NCI-H2171 treated with DMSO at 0.1 percent for 48 hours (cell line): ENCODE measurements at regions not wholly inside any gene's neighbourhood (a gene's known extent, or its start where the extent isn't known, plus 50 kb on each side); places are given as distances from the start of the nearest gene placed in this dataset.
"Not testable (repeated sequence)": the region's sequence is repeated elsewhere in the genome, so short reads cannot be mapped to it uniquely, and the experiment has no call there.

Experiments used
- DNase-seq: peaks from one replicate; lab custom pipeline; 2025; lab: John Stamatoyannopoulos, UW

- DNase-seq: no peak
Measured at GRCh38 chr10:118805146-118805545, 50.4 kb upstream of the CACUL1 start.

- DNase-seq: no peak
Measured at GRCh38 chr10:118807512-118808305, 52.9 kb upstream of the CACUL1 start.

GRCh38 chr10:118808601-118809356 lies 54.0 kb upstream of the CACUL1 start:
- DNase-seq: no peak

- DNase-seq: no peak
Measured at GRCh38 chr10:118809357-118810220, 54.8 kb upstream of the CACUL1 start.

GRCh38 chr10:118810796-118811505 lies 56.2 kb upstream of the CACUL1 start:
- DNase-seq: no peak

- no peak for DNase-seq
Measured at GRCh38 chr10:118811675-118812392, 57.1 kb upstream of the CACUL1 start.

- no peak for DNase-seq
Measured at GRCh38 chr10:118812393-118812740, 57.6 kb upstream of the CACUL1 start.

GRCh38 chr10:118813001-118813400 lies 58.2 kb upstream of the CACUL1 start:
- DNase-seq: not testable (repeated sequence)

- peak; percentile 66 for DNase-seq
Measured at GRCh38 chr10:118816471-118817168, 61.9 kb upstream of the CACUL1 start.

GRCh38 chr10:118817328-118818068 lies 62.7 kb upstream of the CACUL1 start:
- no peak for DNase-seq

GRCh38 chr10:118818621-118819221 lies 64.0 kb upstream of the CACUL1 start:
- peak; percentile 95 for DNase-seq

GRCh38 chr10:118820326-118821116 lies 65.8 kb upstream of the CACUL1 start:
- DNase-seq: peak; percentile 4

- no peak for DNase-seq
Measured at GRCh38 chr10:118823256-118823907, 68.6 kb upstream of the CACUL1 start.

GRCh38 chr10:118827053-118827452 lies 72.3 kb upstream of the CACUL1 start:
- DNase-seq: no peak

- DNase-seq: no peak
Measured at GRCh38 chr10:118827466-118828155, 72.8 kb upstream of the CACUL1 start.

- DNase-seq: peak; percentile 35
Measured at GRCh38 chr10:118832241-118832651, 77.5 kb upstream of the CACUL1 start.

GRCh38 chr10:118834370-118834769 lies 79.6 kb upstream of the CACUL1 start:
- not testable (repeated sequence) for DNase-seq
